H1 (cell line): ENCODE measurements at regions not wholly inside any gene's neighbourhood (a gene's known extent, or its start where the extent isn't known, plus 50 kb on each side); places are given as distances from the start of the nearest gene placed in this dataset.

ENCODE experiments used
- CREB1 ChIP-seq: IDR thresholded peaks from 2 replicates; pipeline ENCODE4 v1.6.1; 2012; ENCODE audit warnings: inconsistent platforms
- SRF ChIP-seq: IDR thresholded peaks from 2 replicates; pipeline ENCODE4 v1.6.1; 2011; ENCODE audit warnings: mild to moderate bottlenecking, low read depth, low read length, moderate library complexity

DNA sequence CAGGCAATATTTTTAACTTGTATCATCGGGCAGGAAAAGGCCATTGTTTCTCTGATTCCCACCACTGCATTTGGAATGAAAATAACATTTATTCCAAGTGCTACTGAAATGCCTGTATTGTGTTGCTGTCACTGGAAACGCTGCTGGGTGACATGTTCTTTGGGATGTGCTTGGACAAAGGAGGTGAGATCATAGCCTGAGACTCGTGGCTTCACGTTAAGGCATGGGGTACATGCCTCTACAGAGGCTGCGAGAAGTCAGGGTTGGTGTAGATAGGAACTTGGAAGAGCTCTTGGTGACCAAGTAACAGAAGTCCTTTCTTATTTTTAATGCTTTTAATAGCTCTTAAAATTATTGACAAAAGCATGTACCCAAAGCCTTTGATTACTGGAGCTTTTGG is 58.8 kb upstream of the MAF start (continued):
- TF ChIP-seq CREB1 = no peak
- TF ChIP-seq SRF = no peak
